ENCODE measurements at regions not wholly inside any gene's neighbourhood (a gene's known extent, or its start where the extent isn't known, plus 50 kb on each side); places are given as distances from the start of the nearest gene placed in this dataset.
"Not testable (repeated sequence)": the region's sequence is repeated elsewhere in the genome, so short reads cannot be mapped to it uniquely, and the experiment has no call there.

- no peaks in the 10 kb centered on the region for H3K27me3 ChIP-seq
- H3K36me3 ChIP-seq: no peaks in the 10 kb centered on the region
- no peak for DNase-seq
- no peak overlapping the region for H3K4me3 ChIP-seq
- H3K9me3 ChIP-seq: no peaks in the 10 kb centered on the region
Measured at GRCh38 chr7:96770758-96771157, 61.1 kb upstream of the SEM1 start.

GRCh38 chr7:96772139-96772694, 62.6 kb upstream of the SEM1 start:
- H3K27me3 ChIP-seq: no peaks in the 10 kb centered on the region
- H3K4me3 ChIP-seq: no peak overlapping the region
- H3K9me3 ChIP-seq: no peaks in the 10 kb centered on the region

GRCh38 chr7:96773483-96773882, 63.8 kb upstream of the SEM1 start:
- no peak for DNase-seq

More at GRCh38 chr7:96772139-96772694, 62.6 kb upstream of the SEM1 start:
- H3K36me3 ChIP-seq: no peaks in the 10 kb centered on the region
- no peak for DNase-seq

GRCh38 chr7:96774358-96774757, 64.7 kb upstream of the SEM1 start:
- Histone ChIP-seq H3K27me3 (no peaks in the 10 kb centered on the region), H3K4me3 (no peak overlapping the region), H3K36me3 (no peaks in the 10 kb centered on the region), H3K9me3 (no peaks in the 10 kb centered on the region)
- DNase-seq: no peak

More at GRCh38 chr7:96773483-96773882, 63.8 kb upstream of the SEM1 start:
- H3K36me3 ChIP-seq: no peaks in the 10 kb centered on the region
- H3K4me3 ChIP-seq: no peak overlapping the region
- no peaks in the 10 kb centered on the region for H3K9me3 ChIP-seq
- H3K27me3 ChIP-seq: no peaks in the 10 kb centered on the region

DNA sequence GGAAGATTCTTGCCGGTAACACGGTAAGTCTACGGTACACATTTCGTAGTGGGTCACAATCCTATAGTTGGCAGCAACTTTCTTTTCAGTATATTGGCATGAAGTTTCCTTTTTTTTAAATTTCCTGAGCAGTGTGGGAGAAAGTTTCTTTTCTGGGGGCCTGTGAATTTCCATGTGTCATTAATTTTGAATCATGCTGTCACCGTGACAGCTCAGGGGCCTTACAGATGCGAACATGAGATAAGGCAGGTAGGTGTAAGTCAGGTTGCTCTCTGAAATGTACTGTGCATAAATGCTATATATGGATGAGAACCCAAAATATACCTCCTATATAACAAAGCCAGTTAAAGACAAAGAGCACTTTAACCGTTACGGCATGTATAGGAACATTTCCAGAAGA, 65.4 kb upstream of the SEM1 start:
- H3K36me3 ChIP-seq: no peaks in the 10 kb centered on the region
- H3K4me3 ChIP-seq: no peak overlapping the region
- no peaks in the 10 kb centered on the region for H3K27me3 ChIP-seq
- no peaks in the 10 kb centered on the region for H3K9me3 ChIP-seq
- no peak for DNase-seq

DNA sequence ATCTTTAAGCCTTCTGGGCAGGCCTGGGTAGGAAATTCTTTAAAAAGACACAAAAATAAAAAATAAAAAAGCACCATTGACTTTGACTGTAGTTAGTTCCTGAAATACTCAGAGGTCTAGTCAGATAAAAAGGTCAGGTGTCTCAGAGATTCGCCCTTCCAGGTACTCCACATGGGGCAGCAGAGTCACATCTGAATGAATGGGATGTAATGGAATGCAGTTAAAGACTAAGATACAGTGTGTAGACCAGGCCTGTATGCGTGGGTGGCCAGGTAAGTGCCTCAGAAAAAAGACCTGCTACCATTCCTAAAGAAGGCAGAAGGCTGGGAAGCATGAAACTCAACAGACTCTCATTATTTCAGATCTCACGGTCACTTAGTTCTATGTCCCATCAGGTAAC, 68.6 kb upstream of the SEM1 start:
- no peaks in the 10 kb centered on the region for H3K9me3 ChIP-seq
- no peaks in the 10 kb centered on the region for H3K27me3 ChIP-seq
- no peaks in the 10 kb centered on the region for H3K36me3 ChIP-seq
- DNase-seq: no peak
- H3K4me3 ChIP-seq: no peak overlapping the region

- no peaks in the 10 kb centered on the region for H3K27me3 ChIP-seq
- no peak for DNase-seq
- H3K9me3 ChIP-seq: no peaks in the 10 kb centered on the region
- no peaks in the 10 kb centered on the region for H3K36me3 ChIP-seq
- H3K4me3 ChIP-seq: no peak overlapping the region
Measured at GRCh38 chr7:96781919-96782318, 72.3 kb upstream of the SEM1 start.

GRCh38 chr7:96782686-96783298, 73.1 kb upstream of the SEM1 start:
- H3K36me3 ChIP-seq, H3K27me3 ChIP-seq, DNase-seq, H3K4me3 ChIP-seq, H3K9me3 ChIP-seq: not testable (repeated sequence)

- Histone ChIP-seq H3K4me3 (no peak overlapping the region), H3K36me3 (no peaks in the 10 kb centered on the region), H3K27me3 (no peaks in the 10 kb centered on the region), H3K9me3 (no peaks in the 10 kb centered on the region)
- no peak for DNase-seq
Measured at GRCh38 chr7:96784597-96784996, 75.0 kb upstream of the SEM1 start.

GRCh38 chr7:96786261-96786997, 76.8 kb upstream of the SEM1 start:
- H3K9me3 ChIP-seq: no peaks in the 10 kb centered on the region
- H3K36me3 ChIP-seq: no peaks in the 10 kb centered on the region
- no peak overlapping the region for H3K4me3 ChIP-seq
- DNase-seq: no peak
- no peaks in the 10 kb centered on the region for H3K27me3 ChIP-seq

DNA sequence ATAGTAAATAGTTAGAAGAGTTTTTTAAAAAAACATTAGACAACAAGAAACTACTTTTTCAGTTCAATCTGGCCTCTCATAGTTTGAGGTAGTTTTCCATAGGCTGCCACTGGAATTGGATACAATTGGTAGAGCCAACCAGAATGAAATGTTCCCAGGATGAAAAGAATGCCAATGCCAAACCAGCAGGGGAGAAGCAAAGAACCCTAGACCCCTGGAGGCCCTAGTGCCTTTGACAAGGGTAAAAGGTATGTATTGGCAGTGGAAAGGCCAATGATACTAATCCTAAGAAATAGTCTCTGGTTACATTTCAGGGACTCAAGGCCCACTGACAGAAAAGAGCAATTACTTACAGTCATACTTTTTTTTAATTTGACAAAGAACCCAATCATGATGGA, 77.4 kb upstream of the SEM1 start:
- H3K27me3 ChIP-seq: no peaks in the 10 kb centered on the region
- no peak for DNase-seq
- no peaks in the 10 kb centered on the region for H3K36me3 ChIP-seq
- no peak overlapping the region for H3K4me3 ChIP-seq
- H3K9me3 ChIP-seq: no peaks in the 10 kb centered on the region

DNA sequence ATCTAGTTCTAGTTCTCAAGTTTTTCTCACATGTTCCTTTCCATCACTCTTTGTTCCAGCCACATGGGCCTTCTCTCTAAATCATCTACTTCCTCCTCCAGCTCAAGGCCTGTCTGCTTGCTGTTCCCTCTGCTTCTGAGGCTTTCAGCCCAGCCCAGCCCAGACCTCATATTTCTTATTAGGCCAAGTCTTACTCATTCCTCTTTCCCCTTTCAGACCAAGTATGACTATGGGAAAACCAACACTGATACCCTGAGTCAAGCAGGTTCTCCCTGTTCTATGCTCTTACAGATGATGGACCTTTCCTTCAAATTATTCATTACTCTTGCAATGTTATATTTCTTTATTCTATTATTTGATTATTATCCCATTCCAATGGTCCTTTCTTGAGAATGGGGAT, 80.3 kb upstream of the SEM1 start:
- no peak overlapping the region for H3K4me3 ChIP-seq
- no peaks in the 10 kb centered on the region for H3K36me3 ChIP-seq
- no peaks in the 10 kb centered on the region for H3K9me3 ChIP-seq
- H3K27me3 ChIP-seq: no peaks in the 10 kb centered on the region
- DNase-seq: no peak

DNA sequence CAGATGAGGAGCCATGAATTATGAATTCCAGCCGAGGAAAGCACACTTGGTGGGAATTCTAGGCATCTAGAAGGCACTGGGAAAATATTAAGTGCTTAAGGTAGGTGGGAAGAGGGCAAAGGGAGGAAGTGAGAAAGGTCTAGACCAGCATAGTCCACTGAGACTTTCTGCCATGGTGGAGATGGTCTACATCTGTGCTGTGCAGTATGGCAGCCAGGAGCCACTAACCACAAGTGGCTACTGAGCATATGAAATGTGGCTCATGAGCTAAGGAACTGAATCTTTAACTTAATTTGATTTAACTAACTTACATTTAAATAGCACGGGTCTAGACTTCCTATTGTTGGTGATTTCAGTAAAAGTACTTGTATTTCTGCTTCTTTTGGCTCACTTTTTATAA, 82.5 kb upstream of the SEM1 start:
- DNase-seq: no peak
- no peak overlapping the region for H3K4me3 ChIP-seq
- H3K36me3 ChIP-seq: no peaks in the 10 kb centered on the region
- no peaks in the 10 kb centered on the region for H3K9me3 ChIP-seq
- H3K27me3 ChIP-seq: no peaks in the 10 kb centered on the region

DNA sequence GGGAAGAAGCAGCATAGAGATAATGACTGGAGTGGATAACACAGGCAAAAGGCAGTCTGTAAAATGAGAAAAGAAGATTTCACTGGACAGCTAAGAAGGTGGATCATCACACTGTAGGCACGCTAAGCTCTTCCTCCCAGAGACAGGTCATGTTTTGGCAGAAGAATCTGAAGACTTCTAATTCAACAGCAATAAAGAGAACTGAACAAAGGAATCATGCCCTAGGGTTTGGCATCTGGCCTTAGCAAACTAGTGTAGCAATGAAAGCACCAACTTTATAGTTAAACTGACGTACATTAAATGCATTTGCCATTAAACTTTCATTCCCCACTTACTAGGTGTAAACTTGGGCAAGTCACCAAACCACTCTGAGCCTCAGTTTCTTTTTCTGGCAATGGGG, 84.4 kb upstream of the SEM1 start:
- H3K36me3 ChIP-seq: no peaks in the 10 kb centered on the region
- no peak overlapping the region for H3K4me3 ChIP-seq
- H3K9me3 ChIP-seq: no peaks in the 10 kb centered on the region
- DNase-seq: no peak
- H3K27me3 ChIP-seq: no peaks in the 10 kb centered on the region

GRCh38 chr7:96800122-96800521, 90.5 kb upstream of the SEM1 start:
- no peak for DNase-seq
- H3K4me3 ChIP-seq: no peak overlapping the region

DNA sequence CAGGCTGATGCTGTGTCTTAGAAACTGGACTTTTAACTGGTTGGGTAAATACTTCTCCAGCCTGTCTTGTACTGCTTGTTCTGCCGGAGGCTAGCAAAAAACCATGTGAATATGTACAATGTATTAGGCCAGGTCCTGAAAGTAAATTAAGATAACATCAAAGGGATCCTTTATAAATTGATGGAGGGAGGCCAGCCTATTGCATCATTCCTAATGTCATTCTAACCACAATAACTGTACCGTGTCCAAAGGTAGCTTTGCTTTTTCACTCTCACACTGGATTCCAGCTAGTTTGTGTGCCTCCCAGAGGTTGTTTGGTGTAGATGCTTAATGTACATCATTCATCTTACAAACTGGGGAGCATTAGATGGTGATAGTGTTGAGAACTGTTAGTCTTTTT, 91.2 kb upstream of the SEM1 start:
- Histone ChIP-seq H3K36me3 (no peaks in the 10 kb centered on the region), H3K27me3 (no peaks in the 10 kb centered on the region), H3K4me3 (no peak overlapping the region), H3K9me3 (no peaks in the 10 kb centered on the region)
- no peak for DNase-seq

More at GRCh38 chr7:96800122-96800521, 90.5 kb upstream of the SEM1 start:
- no peaks in the 10 kb centered on the region for H3K27me3 ChIP-seq
- H3K9me3 ChIP-seq: no peaks in the 10 kb centered on the region
- no peaks in the 10 kb centered on the region for H3K36me3 ChIP-seq

- DNase-seq: no peak
- Histone ChIP-seq H3K36me3 (no peaks in the 10 kb centered on the region), H3K4me3 (no peak overlapping the region), H3K27me3 (no peaks in the 10 kb centered on the region), H3K9me3 (no peaks in the 10 kb centered on the region)
Measured at GRCh38 chr7:96819111-96819700, 109.6 kb upstream of the SEM1 start.

GRCh38 chr7:96821131-96821530, 111.5 kb upstream of the SEM1 start:
- not testable (repeated sequence) for H3K36me3 ChIP-seq, H3K4me3 ChIP-seq, H3K27me3 ChIP-seq, DNase-seq, H3K9me3 ChIP-seq

Data from MG63 (cell line).